ENCODE measurements at regions not wholly inside any gene's neighbourhood (a gene's known extent, or its start where the extent isn't known, plus 50 kb on each side); places are given as distances from the start of the nearest gene placed in this dataset.

DNA sequence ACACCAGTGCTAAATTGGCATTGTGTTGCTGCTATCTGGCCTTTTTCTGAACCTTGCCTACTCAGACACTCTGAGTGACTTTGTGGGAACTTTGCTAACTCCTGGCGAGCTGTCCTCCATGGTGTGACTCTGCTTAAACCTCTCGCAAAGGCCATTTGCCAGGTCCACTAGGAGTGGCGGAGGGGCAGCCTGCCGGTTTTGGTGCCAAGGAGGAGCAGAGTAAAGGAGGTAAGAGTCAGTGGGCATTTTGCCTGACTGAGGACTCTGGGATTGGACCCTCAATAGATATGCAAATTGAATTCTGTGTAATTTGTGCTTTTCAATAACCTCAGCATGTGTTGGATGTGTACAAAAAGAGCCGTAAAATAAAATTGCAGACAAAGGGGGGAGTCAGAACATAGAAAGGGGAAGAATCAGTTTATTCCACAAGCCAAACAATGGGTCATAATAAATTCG is 386.6 kb upstream of the NFIA start:
- TF ChIP-seq, protein P1, sequence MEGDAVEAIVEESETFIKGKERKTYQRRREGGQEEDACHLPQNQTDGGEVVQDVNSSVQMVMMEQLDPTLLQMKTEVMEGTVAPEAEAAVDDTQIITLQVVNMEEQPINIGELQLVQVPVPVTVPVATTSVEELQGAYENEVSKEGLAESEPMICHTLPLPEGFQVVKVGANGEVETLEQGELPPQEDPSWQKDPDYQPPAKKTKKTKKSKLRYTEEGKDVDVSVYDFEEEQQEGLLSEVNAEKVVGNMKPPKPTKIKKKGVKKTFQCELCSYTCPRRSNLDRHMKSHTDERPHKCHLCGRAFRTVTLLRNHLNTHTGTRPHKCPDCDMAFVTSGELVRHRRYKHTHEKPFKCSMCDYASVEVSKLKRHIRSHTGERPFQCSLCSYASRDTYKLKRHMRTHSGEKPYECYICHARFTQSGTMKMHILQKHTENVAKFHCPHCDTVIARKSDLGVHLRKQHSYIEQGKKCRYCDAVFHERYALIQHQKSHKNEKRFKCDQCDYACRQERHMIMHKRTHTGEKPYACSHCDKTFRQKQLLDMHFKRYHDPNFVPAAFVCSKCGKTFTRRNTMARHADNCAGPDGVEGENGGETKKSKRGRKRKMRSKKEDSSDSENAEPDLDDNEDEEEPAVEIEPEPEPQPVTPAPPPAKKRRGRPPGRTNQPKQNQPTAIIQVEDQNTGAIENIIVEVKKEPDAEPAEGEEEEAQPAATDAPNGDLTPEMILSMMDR (IDR thresholded peaks at IDR 0.05): no peak
- TF ChIP-seq, protein P2, sequence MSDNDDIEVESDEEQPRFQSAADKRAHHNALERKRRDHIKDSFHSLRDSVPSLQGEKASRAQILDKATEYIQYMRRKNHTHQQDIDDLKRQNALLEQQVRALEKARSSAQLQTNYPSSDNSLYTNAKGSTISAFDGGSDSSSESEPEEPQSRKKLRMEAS (CRISPR knock-in tag; IDR thresholded peaks at IDR 0.05): no peak
- TF ChIP-seq KAT7 (CRISPR knock-in tag; IDR thresholded peaks at IDR 0.05; ENCODE audit: borderline replicate concordance) (no peak), ATF1 (CRISPR knock-in tag; IDR thresholded peaks at IDR 0.05) (no peak), USF2 (CRISPR knock-in tag; IDR thresholded peaks at IDR 0.05) (no peak), ZNF232 (CRISPR knock-in tag; IDR thresholded peaks at IDR 0.05) (no peak), CREM (CRISPR knock-in tag; IDR thresholded peaks at IDR 0.05) (no peak), RORB (CRISPR knock-in tag; IDR thresholded peaks at IDR 0.05) (no peak), IRF2 (CRISPR knock-in tag; IDR thresholded peaks at IDR 0.05; ENCODE audit: borderline replicate concordance, low read depth) (no peak), TEAD1 (CRISPR knock-in tag; IDR thresholded peaks at IDR 0.05) (no peak), OVOL2 (CRISPR knock-in tag; IDR thresholded peaks at IDR 0.05; ENCODE audit: borderline replicate concordance) (no peak)
- TF ChIP-seq, protein P3, sequence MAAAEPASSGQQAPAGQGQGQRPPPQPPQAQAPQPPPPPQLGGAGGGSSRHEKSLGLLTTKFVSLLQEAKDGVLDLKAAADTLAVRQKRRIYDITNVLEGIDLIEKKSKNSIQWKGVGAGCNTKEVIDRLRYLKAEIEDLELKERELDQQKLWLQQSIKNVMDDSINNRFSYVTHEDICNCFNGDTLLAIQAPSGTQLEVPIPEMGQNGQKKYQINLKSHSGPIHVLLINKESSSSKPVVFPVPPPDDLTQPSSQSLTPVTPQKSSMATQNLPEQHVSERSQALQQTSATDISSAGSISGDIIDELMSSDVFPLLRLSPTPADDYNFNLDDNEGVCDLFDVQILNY (CRISPR knock-in tag; IDR thresholded peaks at IDR 0.05): no peak
